ACHN (cell line): ENCODE measurements at regions not wholly inside any gene's neighbourhood (a gene's known extent, or its start where the extent isn't known, plus 50 kb on each side); places are given as distances from the start of the nearest gene placed in this dataset.

ENCODE experiments used
- DNase-seq: peaks from one replicate; pipeline ENCODE4 v3.0.0-alpha.2; 2015
- in situ Hi-C: cut with HindIII; loops from 2 replicates; pipeline ENCODE4 v1.10.0; 2017; ENCODE audit warnings: low sequenced_read_pairs, low pct_ligation_motif_present, low pct_unique_long_range_greater_than_20kb

DNA sequence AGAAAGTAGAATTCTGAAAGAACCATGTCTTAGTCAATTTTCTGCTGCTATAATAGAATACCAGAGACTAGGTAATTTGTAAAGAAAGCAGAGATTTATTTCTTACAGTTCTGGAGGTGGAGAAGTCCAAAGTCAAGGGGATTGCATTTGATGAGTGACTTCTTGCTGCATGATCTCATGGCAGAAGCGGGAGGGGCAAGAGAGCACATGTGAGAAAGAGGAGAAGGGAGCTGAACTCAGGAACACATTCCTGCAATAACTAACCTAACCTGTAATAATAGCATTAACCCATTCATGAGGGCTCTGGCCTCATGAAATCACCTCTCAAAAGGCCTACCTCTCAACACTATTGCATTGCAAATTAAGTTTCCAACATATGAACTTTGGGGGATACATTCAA lies 797.5 kb upstream of the POU3F3 start:
- in situ Hi-C loops, result no loop called here

DNA sequence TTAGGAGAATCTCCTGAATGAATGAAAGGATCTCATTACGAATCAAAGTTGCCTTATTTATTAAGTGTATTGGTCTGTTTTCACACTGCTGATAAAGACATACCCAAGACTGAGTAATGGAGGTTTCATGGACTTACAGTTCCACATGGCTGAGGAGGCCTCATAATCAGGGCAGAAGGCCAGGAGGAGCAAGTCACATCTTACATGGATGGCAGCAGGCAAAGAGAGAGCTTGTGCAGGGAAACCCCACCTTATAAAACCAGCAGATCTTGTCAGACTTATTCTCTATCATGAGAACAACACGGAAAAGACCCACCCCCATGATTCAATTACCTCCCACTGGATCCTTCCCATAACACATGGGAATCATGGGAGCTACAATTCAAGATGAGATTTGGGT lies 785.2 kb upstream of the POU3F3 start:
- no peak for DNase-seq
- in situ Hi-C loops, result no loop called here

More for the DNA sequence above, 797.5 kb upstream of the POU3F3 start:
- no peak for DNase-seq

DNA sequence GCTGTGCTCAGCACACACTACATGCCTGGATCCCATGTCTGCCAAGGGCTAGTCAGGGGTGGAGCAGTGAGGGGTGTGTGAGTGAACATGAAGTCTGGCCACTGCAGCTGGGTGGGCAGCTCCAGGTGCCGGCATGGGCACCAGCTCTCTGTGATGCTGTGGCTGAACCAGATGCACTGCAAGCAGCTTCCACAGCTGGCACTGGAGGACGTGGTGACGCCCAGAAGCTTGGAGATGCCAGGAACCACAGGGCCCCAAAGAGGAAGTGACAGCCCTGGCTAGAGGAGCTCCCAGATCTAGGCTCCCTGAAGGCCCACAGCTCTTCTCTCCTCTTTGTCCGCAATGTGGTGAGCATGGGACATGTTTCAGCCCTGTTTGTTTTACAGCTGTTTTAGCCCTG lies 776.3 kb upstream of the POU3F3 start:
- no peak for DNase-seq
- in situ Hi-C loops, result no loop called here

DNA sequence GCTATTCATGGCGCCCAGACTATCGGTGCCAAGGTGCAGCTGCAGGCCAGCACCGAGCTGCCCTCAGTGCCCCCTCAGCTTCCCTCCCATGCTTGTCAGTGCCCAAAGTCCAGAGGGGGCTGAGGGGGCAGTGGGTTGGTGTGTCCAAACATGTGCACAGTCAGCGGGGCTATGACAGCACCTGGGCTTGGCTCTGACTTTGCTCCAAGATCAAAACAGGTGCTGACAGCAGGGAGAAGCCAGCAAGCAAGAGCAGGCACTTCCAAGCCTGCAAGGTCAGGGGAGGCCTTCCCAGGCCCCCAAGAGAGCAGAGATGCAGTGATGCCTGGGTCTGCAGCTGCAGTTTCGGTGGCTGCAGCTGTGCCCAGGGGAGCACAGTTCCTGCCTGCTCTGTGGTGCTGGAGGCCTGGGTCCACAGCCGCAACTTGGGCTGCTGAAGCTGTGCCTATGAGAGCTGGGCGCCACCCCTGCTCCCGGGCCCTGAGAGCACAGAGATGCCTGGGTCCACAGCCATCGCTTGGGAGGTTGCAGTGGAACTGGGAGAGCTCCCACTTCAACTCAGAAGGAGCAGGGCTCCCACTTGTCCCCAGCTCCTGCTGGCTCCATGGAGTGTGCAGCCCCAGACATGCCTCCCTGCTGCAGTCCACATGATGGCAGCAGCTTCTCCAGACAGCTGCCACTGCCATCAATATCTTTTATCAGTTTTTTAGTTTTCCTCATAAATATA lies 775.3 kb upstream of the POU3F3 start:
- peak; percentile 35 for DNase-seq
- in situ Hi-C loops, result no loop called here

DNA sequence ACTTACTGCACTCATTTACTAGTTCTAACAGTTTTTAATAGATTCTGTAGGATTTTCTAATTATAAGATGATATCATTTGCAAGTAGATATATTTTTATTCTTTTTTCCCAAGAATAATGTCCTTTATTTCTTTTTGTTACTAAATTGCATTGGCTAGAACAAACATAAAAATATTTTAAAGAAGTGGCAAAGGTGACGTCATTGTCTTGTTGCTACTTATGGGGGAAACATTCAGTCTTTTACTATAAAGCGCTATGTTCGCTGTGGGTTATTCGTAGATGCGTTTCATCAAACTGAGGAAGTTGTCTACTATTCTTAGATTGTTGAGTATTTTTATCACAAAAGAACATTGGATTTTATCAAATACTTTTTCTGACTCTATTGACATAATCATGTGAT lies 765.2 kb upstream of the POU3F3 start:
- no peak for DNase-seq
- in situ Hi-C loops, result no loop called here

DNA sequence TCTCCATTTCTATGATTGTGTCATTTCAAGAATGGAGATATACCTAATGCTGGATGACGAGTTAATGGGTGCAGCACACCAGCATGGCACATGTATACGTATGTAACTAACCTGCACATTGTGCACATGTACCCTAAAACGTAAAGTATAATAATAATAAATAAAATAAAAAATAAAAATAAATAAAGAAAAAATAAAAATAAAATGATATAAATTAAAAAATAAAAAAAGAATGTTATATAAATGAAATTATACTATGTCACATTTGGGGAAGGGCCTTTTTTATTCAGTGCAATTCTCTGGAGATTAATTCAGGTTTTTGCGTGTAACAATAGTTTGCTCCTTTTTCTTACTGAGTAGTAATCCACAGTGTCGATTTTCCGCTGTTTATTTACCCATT lies 763.5 kb upstream of the POU3F3 start:
- DNase-seq, result no peak
- in situ Hi-C loops, result no loop called here

DNA sequence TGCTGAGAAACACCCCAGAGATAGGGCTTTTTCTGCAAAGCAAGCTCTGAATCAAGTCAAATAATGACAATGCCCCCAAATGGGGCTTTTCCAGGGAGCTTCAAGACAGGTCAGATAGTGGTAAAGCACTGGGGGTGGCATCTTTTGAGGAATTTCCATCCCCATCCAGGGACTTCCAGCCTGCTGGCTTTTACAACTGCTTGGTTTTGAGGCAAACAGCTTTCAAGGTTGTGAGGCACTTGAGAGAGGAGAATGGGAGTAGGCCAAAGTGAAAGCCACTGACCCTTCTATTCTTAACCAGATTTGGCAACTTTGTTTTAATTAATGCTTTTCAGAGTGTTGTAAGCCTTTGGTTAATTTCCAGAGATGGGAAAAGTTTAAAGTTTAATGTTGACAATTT lies 762.0 kb upstream of the POU3F3 start:
- DNase-seq, result no peak
- in situ Hi-C loops, result no loop called here

DNA sequence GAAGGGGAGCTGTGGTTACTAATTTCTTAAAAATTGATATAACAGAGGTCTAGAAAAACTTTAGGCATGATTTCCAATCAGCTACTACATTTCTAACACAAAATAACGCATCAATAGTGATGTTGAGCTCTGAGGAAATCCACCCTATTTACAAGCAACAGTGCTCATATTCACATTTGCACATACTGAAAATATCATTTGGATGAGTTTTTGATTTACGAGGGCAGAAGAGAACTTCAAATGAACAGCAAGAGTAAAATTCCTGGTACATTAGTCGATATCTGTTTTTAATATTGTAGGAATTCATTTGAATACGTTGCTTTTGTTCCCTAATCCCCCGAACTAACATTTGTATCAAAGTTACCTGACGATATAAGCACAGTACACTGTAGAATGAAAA lies 761.0 kb upstream of the POU3F3 start:
- no peak for DNase-seq
- in situ Hi-C loops, result no loop called here

DNA sequence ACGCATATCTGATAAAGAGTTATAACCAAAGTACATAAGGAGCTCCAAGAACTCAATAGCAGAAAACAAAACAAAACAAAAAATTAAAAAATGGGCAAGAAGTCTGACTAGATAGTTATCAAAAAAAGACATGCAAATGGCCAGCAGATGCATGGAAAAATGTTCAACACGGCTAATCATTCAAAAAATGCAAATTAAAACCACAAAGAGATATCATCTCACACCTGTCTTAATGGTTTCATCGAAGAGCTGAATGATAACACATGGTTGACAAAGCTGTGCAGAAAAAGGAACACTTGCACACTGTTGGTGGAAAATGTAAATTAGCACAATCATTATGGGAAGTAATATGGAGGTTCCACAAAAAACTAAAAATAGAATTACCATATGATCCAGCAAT lies 751.3 kb upstream of the POU3F3 start:
- no peak for DNase-seq
- in situ Hi-C loops, result no loop called here

DNA sequence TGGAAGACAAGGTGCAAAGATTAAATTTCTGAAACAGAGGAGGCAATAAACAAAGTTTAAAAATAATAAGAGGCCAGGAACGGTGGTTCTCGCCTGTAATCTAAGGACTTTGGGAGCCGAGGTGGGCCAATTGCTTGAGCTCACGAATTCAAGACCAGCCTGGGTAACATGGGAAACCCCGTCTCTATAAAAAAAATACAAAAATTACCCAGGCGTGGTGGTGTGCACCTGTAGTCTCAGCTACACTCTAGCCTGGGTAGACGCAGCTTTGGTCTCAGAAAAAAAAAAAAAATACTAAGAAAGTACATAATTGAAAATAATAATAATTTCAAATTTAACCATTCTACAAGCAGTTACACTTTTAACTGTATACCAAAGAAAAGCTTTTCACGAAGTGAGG lies 744.6 kb upstream of the POU3F3 start:
- in situ Hi-C loops, result no loop called here

DNA sequence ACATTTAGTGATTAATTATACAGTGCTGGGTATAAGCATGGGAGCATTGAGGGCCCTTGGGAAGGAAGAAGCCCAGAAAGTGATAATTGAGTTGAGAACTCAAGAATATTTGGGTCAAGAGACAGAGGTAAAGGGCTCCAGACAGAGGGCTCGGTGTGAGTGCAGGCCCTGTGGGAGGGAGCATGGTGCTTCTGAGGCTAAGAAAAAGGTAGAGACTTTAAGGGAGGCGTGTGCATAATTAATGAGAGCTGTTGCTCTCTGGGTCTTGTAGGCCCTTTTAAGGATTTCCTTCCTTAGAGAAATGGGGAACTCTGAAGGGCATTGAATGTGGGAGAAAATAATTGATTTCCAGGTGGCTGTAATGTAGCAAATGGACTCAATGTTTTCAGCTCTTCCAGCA lies 735.0 kb upstream of the POU3F3 start:
- no peak for DNase-seq
- in situ Hi-C loops, result no loop called here

More for the DNA sequence above, 744.6 kb upstream of the POU3F3 start:
- DNase-seq, result no peak

DNA sequence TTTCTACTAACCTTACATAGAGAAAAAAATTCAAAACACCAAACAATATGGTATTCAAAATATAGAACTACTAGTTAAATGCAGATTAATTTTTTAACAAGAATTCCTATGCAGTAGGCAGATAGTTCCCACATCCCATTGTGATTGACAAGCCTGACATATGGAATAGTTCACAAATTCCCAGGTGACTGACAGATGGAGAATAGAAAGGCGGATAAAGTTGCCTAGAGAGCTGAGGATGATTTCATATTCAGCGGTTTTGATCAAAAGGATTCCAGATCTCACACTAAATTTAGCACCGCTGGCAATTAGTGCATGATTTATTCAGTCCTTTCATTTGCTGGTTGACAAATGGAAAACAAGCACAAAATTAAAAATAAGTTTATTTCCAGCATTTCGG lies 733.7 kb upstream of the POU3F3 start:
- in situ Hi-C loops, result no loop called here
- no peak for DNase-seq

DNA sequence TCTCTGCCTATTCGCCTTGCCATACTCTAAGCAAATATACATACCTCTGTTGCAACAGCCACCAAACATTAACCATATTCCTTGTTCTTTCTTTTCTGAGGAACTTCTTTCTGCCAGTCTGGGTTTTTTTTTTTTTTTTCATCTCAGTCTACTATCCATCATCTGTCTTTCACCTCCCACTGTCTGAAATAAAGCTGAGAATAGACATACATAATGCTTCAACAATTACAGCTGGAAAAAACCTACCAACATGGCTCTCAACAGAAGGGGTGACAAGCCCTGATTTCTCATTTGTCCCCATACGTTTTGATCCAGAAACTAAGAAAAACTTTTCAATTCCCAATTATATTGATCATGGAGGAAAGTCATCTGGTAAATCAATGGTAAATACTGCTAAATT lies 728.8 kb upstream of the POU3F3 start:
- no peak for DNase-seq
- in situ Hi-C loops, result no loop called here

DNA sequence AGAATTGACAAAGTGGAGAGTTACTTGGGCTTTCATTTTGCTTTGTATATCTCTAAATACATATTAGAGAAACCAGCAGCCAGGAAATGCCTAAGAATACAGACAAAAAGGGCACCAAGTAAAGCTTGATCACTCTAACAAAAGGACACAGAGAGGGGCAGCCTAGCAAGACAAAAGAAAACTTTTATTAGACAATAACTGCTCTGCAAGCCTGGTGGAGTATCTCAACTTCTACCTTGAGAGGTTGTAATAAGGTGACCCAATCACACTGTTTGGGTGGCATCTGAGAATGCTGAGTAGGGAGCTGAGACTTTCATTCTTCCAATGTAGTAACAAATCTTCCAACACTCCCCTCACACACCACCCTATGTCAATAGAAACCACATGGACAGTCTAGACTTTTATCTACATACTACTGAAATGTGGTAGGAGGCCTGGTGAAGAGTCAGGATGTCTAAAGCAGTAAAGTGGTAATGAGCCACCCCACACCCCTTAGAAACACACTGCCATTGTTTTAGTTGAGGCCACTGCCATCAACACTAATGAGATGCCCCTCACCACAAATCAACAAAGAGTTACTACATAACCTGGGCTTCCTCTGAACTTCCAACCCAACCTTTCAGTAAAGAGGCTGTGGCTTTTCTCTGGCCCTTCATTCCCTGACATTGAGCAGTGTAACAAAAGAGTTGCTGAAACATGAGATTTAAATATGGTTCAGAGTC lies 726.7 kb upstream of the POU3F3 start:
- in situ Hi-C loops, result no loop called here
- no peak for DNase-seq

DNA sequence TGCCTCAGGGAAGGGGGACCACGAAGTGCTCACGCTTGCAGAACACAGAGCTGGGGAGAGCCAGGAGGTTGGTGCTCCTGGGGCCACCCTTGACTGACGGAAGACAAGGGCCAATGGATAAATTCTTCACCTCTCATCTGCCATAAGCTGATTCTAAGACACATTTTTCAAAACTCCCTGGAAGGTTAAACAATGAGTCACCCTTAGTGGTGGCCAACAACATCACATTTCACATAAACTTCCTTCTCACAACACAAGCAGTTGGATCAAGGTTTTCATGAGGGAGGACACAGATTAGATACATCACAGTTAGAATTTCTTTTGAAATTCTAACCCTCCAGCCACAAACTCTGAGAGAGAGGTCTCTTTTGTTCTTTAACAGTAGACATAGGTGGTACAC lies 713.6 kb upstream of the POU3F3 start:
- in situ Hi-C loops, result no loop called here
- peak; percentile 32 for DNase-seq

DNA sequence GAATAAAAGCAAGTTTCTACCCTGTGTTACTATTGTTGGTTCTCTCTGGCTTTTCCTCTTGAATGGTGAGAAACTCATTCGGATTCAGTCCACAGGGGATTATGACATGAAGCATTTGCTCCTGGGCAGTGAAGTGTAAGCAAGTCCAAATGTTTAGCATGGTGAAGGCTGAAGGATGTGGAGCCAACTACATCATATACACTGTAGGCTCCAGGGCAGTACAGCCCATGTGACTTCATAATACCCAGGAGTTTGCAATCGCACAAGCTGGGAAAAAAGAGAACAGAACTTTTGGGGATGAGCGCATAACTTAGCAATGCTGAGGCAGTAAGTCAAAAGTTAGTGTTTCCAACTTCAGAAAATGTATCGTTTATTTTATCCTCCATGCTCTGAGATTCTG lies 695.7 kb upstream of the POU3F3 start:
- DNase-seq, result no peak
- in situ Hi-C loops, result no loop called here

DNA sequence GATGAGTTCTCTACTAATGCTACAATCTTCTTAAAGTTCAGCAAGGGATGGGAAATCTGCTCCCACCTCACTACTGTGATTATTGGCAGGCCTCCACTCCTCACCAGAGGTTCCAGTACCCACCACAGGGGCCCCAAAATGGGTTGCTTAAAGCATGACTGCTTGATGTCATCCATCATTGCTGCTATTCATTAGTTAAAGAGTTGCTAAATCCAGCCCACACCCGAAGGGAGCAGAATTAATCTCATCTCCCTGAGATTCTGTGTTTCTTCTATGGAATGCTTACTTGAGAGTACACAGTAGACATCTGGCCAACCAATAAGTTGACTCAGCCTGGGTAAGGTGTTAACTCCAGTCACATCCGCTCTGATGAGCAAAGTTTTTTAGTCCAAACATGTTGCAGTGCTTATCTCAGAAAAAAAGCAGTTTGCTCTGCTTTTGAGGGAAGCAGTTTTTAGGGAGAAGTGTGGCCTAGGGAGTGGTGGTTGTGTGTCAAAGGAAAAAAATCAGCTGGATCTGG lies 690.2 kb upstream of the POU3F3 start:
- no peak for DNase-seq
- in situ Hi-C loops, result no loop called here

DNA sequence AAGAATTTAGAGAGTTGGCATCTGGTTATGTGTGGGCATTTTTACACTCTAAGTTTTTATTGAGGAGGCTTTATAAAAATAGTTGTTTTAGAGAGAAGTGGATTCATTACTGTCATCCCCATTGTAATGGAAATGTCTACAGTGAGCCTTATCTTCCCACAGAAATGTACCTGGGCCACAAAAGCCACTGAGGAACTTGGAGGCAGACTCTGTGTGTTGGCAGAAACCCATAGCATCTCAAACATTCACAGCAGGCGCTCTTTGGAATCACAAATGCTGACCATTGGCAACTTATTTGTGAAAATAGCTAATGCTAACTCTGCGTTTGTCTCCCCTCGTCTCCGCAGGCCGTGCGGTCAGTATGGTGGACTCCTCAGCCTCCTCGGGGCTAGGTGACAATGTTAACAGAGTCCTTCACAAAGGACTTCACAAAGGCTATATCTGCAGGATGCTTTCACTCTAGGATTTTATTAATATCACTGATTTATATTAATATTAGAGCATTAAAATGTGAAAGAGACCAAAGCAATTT lies 689.1 kb upstream of the POU3F3 start:
- no peak for DNase-seq
- in situ Hi-C loops, result no loop called here

DNA sequence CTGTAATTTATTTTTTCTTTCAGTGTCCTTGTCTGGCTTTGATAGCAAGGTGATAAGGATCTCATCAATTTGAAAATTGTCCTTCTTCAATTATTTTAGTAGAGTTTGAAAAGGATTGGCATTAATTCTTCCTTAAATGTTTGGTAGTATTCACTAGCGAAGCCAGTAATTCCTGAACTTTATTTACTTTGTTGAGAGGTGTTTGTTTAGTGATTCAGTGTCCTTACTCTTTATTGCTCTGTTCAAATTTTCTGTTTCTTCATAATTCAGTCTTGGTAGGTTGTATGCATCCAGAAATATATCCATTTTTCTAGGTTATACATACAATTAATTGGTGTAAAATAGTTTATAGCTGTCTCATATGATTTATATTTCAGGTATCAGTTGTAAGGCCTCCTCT lies 676.7 kb upstream of the POU3F3 start:
- no peak for DNase-seq
- in situ Hi-C loops, result no loop called here

DNA sequence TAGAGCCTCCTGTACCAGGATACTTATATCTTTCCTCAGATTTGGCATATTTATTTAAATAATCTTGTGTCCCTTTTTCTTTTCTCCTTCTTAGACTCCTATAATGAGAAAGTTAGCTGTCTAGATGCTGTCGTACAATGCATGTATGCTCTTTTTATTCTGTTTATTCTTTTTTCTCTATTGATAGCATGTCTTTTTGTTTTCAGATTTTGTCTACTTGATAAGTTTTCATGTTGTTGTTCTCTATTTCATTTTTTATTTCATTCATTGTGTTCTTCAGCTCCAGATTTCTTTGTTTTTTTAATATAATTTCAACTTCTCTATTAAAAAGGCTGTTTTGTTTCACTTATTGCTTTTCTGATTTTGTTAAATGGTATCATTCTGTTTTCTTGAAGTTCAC lies 674.3 kb upstream of the POU3F3 start:
- in situ Hi-C loops, result no loop called here
- DNase-seq, result no peak
